A673 (cell line): ENCODE measurements at regions not wholly inside any gene's neighbourhood (a gene's known extent, or its start where the extent isn't known, plus 50 kb on each side); places are given as distances from the start of the nearest gene placed in this dataset.

Experiments used
- BruUV-seq: library from RNA; stranded (reverse); fragments of 400-500 nt; replicated peaks from 2 replicates; lab custom pipeline; 2021; lab: Mats Ljungman, UMichigan
- CTCF ChIA-PET: fragments of 300-600 bp; sonication (Branson Sonifier 250); formaldehyde crosslinking; loops from one replicate; lab custom pipeline; 2022; ENCODE audit warnings: antibody characterized with exemption; lab: Charles Lee
- POLR2A ChIA-PET: fragments of 300-600 bp; sonication (Branson Sonifier 250); formaldehyde crosslinking; loops from one replicate; lab custom pipeline; 2022; ENCODE audit warnings: antibody characterized with exemption; ENCODE audit not compliant: low non-redundant PET; lab: Charles Lee
- DNase-seq: peaks from one replicate; pipeline ENCODE4 v3.0.0-alpha.2; 2015; ENCODE audit warnings: low spot score
- H3K27ac ChIP-seq: fragments of 200-600 bp; sonication (generic); 2 replicates; pipeline ENCODE4 v1.5.1; 2016; ENCODE audit warnings: mixed run types, low read depth, mild to moderate bottlenecking, mixed read lengths, antibody characterized with exemption, low read length; ENCODE audit not compliant: poor library complexity, severe bottlenecking
- H3K27me3 ChIP-seq: fragments of 200-600 bp; sonication (generic); replicated peaks from 2 replicates; pipeline ENCODE4 v1.6.1; 2017; ENCODE audit warnings: mixed run types, low read depth, mild to moderate bottlenecking, mixed read lengths, antibody characterized with exemption, low read length; ENCODE audit not compliant: insufficient read depth, poor library complexity
- H3K36me3 ChIP-seq: fragments of 200-600 bp; sonication (generic); 2 replicates; pipeline ENCODE4 v1.6.1; 2016; ENCODE audit warnings: mixed run types, mild to moderate bottlenecking, mixed read lengths, antibody characterized with exemption, low read length; ENCODE audit not compliant: insufficient read depth, poor library complexity, severe bottlenecking
- H3K4me1 ChIP-seq: fragments of 200-600 bp; sonication (generic); 2 replicates; pipeline ENCODE4 v1.6.1; 2017; ENCODE audit warnings: mixed run types, mild to moderate bottlenecking, mixed read lengths, antibody characterized with exemption, low read length; ENCODE audit not compliant: insufficient read depth, poor library complexity, severe bottlenecking
- H3K4me3 ChIP-seq: fragments of 200-600 bp; sonication (generic); 2 replicates; pipeline ENCODE4 v1.5.1; 2016; ENCODE audit warnings: low read depth, mixed run types, mild to moderate bottlenecking, mixed read lengths, low read length; ENCODE audit not compliant: poor library complexity, severe bottlenecking
- H3K9me3 ChIP-seq: fragments of 200-600 bp; sonication (generic); 2 replicates; pipeline ENCODE4 v1.6.1; 2016; ENCODE audit warnings: mixed run types, low read depth, mild to moderate bottlenecking, mixed read lengths, antibody characterized with exemption, low read length; ENCODE audit not compliant: poor library complexity, severe bottlenecking
- CTCF ChIP-seq: fragments of 300-800, 200-600 bp; sonication (generic); conservative IDR thresholded peaks from 2 replicates; pipeline ENCODE4 v1.5.1; 2017; ENCODE audit warnings: low read depth, mild to moderate bottlenecking, antibody characterized with exemption, low read length, moderate library complexity, mixed read lengths
- EZH2 ChIP-seq: fragments of 200-600 bp; sonication (generic); IDR thresholded peaks from 2 replicates; pipeline ENCODE4 v1.6.1; 2017; ENCODE audit warnings: borderline replicate concordance, low read depth, mild to moderate bottlenecking, mixed read lengths, antibody characterized with exemption, low read length; ENCODE audit not compliant: poor library complexity, severe bottlenecking
- intact Hi-C: fragments of 100-400 bp; cut with micrococcal nuclease; formaldehyde crosslinking; loops from one replicate; pipeline ENCODE4 v1.10.0; 2022; ENCODE audit not compliant: unreplicated experiment

GRCh38 chr10:8975535-8975934, 921.0 kb downstream of the GATA3 start:
- no peak overlapping the region for H3K27ac ChIP-seq
- H3K9me3 ChIP-seq = no peaks in the 10 kb centered on the region
- H3K36me3 ChIP-seq = no peaks in the 10 kb centered on the region
- BruUV-seq = no TSS peak
- ChIA-PET CTCF (no interaction called here), POLR2A (no interaction called here)
- TF ChIP-seq CTCF (no peak), EZH2 (no peak)
- DNase-seq = no peak
- intact Hi-C loops = no loop called here
- no peaks in the 10 kb centered on the region for H3K4me1 ChIP-seq
- no peaks in the 10 kb centered on the region for H3K27me3 ChIP-seq
- no peak overlapping the region for H3K4me3 ChIP-seq

- Histone ChIP-seq H3K27me3 (no peaks in the 10 kb centered on the region), H3K4me1 (no peaks in the 10 kb centered on the region), H3K27ac (no peak overlapping the region), H3K4me3 (no peak overlapping the region), H3K36me3 (no peaks in the 10 kb centered on the region), H3K9me3 (no peaks in the 10 kb centered on the region)
- intact Hi-C loops = no loop called here
- POLR2A ChIA-PET = no interaction called here
- no TSS peak for BruUV-seq
- CTCF ChIA-PET = no interaction called here
- TF ChIP-seq EZH2 = no peak
- TF ChIP-seq CTCF = no peak
- no peak for DNase-seq
Measured at GRCh38 chr10:8978100-8978499, 923.6 kb downstream of the GATA3 start.

- no peak for TF ChIP-seq CTCF
- TF ChIP-seq EZH2 = no peak
- H3K36me3 ChIP-seq = no peaks in the 10 kb centered on the region
- intact Hi-C loops = no loop called here
- BruUV-seq = no TSS peak
- H3K9me3 ChIP-seq = no peaks in the 10 kb centered on the region
- H3K4me3 ChIP-seq = no peak overlapping the region
- H3K27ac ChIP-seq = no peak overlapping the region
- H3K27me3 ChIP-seq = no peaks in the 10 kb centered on the region
- CTCF ChIA-PET = no interaction called here
- POLR2A ChIA-PET = no interaction called here
- H3K4me1 ChIP-seq = no peaks in the 10 kb centered on the region
- DNase-seq = no peak
Measured at GRCh38 chr10:8979976-8980375, 925.5 kb downstream of the GATA3 start.
